GM12873 (cell line): ENCODE measurements at regions not wholly inside any gene's neighbourhood (a gene's known extent, or its start where the extent isn't known, plus 50 kb on each side); places are given as distances from the start of the nearest gene placed in this dataset.

Experiments used
- TF ChIP-seq, protein P1 (sequence below): IDR thresholded peaks from 2 replicates; pipeline ENCODE4 v1.5.1; 2012; ENCODE audit warnings: low read depth, mild to moderate bottlenecking, moderate library complexity, low read length, control low read depth; ENCODE audit not compliant: insufficient read depth; ENCODE audit errors: missing control alignments

- TF ChIP-seq, protein P1, sequence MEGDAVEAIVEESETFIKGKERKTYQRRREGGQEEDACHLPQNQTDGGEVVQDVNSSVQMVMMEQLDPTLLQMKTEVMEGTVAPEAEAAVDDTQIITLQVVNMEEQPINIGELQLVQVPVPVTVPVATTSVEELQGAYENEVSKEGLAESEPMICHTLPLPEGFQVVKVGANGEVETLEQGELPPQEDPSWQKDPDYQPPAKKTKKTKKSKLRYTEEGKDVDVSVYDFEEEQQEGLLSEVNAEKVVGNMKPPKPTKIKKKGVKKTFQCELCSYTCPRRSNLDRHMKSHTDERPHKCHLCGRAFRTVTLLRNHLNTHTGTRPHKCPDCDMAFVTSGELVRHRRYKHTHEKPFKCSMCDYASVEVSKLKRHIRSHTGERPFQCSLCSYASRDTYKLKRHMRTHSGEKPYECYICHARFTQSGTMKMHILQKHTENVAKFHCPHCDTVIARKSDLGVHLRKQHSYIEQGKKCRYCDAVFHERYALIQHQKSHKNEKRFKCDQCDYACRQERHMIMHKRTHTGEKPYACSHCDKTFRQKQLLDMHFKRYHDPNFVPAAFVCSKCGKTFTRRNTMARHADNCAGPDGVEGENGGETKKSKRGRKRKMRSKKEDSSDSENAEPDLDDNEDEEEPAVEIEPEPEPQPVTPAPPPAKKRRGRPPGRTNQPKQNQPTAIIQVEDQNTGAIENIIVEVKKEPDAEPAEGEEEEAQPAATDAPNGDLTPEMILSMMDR = no peak
Measured at GRCh38 chr11:122253589-122254231, 137.7 kb upstream of the BLID start.

DNA sequence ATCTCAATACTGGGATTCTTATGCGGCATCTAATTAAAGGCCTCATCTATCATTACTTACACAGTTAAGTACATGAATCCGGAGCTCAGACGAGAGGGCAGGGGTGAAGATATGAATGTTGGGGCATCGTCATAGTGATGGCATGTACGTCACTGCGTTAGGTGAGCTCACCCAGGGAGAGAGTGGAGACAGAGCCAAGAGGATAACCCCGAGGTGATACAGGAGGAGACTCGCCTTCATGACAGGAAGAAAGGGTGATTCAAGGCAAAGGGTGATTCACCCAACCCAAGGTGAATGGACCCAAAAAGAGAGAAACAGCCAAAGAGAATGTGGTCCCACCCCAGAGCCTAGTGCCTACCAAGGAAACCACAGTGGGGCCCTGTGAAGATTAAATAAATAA is 132.9 kb upstream of the BLID start:
- TF ChIP-seq, protein P1 = no peak

DNA sequence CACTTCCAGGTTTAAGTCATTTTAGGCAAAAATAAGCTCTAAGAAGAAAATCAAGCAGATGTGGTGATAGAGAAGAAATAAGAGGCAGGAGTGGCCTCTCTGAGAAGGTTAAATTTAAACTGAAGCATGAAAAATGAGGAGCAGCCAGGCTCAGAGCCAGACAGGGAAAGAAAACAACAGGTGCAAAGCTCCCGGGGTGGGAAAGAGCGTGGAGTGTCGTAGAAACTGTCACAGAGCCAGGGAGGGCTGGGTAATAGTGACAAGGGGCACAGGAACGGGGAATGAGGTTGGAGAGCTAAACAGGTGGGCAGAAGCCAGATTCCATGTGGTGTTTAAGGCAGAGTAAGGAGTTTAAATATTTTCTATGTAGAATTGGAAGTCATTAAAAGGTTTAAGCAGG is 132.1 kb upstream of the BLID start:
- TF ChIP-seq, protein P1 = no peak

DNA sequence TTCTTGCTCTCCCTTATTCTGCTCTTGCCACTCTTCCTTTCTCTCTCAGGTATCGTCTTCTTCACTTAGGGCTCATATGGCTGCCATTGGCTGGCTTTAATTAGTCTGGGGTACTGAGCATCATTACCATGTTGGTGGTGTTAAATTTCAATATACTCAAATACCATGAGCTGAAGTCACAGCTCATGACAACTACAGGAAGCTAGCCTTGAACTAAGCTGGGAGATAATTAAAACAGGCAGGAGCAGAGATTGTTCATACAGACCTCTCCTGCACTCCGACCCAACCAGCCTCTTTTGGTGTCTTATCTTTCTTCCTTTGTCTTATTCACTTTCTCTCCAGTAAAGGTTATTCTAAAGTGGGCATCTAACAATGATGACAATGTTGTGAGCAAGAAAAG is 130.9 kb upstream of the BLID start:
- TF ChIP-seq, protein P1 = no peak

DNA sequence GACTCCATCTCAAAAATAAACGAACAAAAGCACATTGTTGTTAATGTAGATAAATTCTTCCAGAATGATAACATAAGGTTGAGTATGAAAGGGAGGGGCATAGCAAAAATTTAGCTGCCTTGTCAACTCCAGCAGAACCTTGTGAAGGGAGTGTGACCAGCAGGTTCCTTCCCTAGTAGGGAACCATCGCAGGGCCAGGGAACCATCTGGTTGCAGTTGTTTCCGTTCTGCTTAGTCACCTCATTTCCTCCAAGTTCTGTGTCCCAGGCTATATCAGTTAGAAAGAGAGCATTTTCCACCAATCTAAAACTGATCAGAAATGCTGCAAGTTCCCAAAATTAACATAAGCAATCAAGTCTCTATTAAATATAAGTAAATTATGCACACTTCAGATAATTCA is 126.7 kb upstream of the BLID start:
- TF ChIP-seq, protein P1 = no peak

- TF ChIP-seq, protein P1 = no peak
Measured at GRCh38 chr11:122241566-122241965, 125.6 kb upstream of the BLID start.

DNA sequence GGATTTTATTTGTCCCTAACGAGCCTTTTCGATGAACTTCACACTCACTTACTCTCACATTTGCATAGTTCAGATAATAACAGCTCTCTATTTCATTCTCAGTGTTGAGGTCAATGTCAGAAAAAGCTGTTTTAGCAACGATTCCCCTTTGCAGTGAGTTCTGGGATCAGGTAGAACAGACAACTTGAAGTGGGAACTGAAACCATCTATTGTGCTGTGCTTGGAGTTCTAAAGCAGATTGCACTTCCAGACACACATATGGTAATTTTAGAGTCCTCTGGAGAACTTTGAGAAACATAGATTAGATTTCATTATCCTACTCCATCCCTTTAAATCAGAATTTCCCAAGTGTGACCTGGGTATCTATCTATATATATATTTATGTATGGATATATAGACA is 124.6 kb upstream of the BLID start:
- TF ChIP-seq, protein P1 = no peak
